ENCODE measurements at regions not wholly inside any gene's neighbourhood (a gene's known extent, or its start where the extent isn't known, plus 50 kb on each side); places are given as distances from the start of the nearest gene placed in this dataset.

DNA sequence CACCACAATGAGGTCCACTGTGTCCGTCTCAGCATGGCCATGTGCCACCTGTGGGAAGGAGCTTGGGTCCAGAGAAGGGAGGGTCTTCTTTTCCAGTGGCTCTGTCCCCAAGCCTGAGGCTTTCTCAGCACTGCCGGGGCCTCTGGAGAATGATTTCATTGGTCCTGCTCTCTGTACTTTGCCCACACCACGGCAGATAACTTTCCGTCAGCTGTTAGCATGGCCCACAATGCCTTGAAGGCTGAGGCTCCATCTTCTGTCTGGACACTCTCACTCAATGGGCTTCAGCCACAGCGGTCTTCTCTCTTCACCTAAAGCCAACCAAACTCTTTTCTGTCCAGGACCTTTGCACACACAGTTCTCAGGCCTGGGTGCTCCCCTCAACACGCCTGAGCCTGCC, 192.5 kb downstream of the CXCL12 start:
- H3K4me3 ChIP-seq (ENCODE audit: low read depth, low read length), result no peak overlapping the region
- TF ChIP-seq, protein P1, sequence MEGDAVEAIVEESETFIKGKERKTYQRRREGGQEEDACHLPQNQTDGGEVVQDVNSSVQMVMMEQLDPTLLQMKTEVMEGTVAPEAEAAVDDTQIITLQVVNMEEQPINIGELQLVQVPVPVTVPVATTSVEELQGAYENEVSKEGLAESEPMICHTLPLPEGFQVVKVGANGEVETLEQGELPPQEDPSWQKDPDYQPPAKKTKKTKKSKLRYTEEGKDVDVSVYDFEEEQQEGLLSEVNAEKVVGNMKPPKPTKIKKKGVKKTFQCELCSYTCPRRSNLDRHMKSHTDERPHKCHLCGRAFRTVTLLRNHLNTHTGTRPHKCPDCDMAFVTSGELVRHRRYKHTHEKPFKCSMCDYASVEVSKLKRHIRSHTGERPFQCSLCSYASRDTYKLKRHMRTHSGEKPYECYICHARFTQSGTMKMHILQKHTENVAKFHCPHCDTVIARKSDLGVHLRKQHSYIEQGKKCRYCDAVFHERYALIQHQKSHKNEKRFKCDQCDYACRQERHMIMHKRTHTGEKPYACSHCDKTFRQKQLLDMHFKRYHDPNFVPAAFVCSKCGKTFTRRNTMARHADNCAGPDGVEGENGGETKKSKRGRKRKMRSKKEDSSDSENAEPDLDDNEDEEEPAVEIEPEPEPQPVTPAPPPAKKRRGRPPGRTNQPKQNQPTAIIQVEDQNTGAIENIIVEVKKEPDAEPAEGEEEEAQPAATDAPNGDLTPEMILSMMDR (IDR thresholded peaks at IDR 0.05; ENCODE audit: low read depth, low read length), result no peak
- peaks cover 2% of the 10 kb centered on the region for H3K27me3 ChIP-seq (ENCODE audit: insufficient read depth, low read depth, severe bottlenecking)
- H3K36me3 ChIP-seq, result no peaks in the 10 kb centered on the region
- no peak for DNase-seq
- H3K9me3 ChIP-seq (ENCODE audit: severe bottlenecking), result peaks cover 3% of the 10 kb centered on the region
- H3K27ac ChIP-seq, result no peak overlapping the region

GRCh38 chr10:44190541-44190940, 194.4 kb downstream of the CXCL12 start:
- TF ChIP-seq, protein P1 (IDR thresholded peaks at IDR 0.05; ENCODE audit: low read depth, low read length), result no peak
- no peak for DNase-seq
- no peaks in the 10 kb centered on the region for H3K36me3 ChIP-seq
- no peak overlapping the region for H3K27ac ChIP-seq
- no peak overlapping the region for H3K4me3 ChIP-seq (ENCODE audit: low read depth, low read length)
- peaks cover 3% of the 10 kb centered on the region for H3K9me3 ChIP-seq (ENCODE audit: severe bottlenecking)
- H3K27me3 ChIP-seq (ENCODE audit: insufficient read depth, low read depth, severe bottlenecking), result peaks cover 2% of the 10 kb centered on the region

- peaks cover 2% of the 10 kb centered on the region for H3K27me3 ChIP-seq (ENCODE audit: insufficient read depth, low read depth, severe bottlenecking)
- TF ChIP-seq, protein P1 (IDR thresholded peaks at IDR 0.05; ENCODE audit: low read depth, low read length), result no peak
- no peak overlapping the region for H3K4me3 ChIP-seq (ENCODE audit: low read depth, low read length)
- H3K27ac ChIP-seq, result no peak overlapping the region
- DNase-seq, result no peak
- no peaks in the 10 kb centered on the region for H3K36me3 ChIP-seq
- peaks cover 3% of the 10 kb centered on the region for H3K9me3 ChIP-seq (ENCODE audit: severe bottlenecking)
Observed at GRCh38 chr10:44186821-44187220, 198.1 kb downstream of the CXCL12 start.

- H3K9me3 ChIP-seq (ENCODE audit: severe bottlenecking), result peaks cover 3% of the 10 kb centered on the region
- H3K36me3 ChIP-seq, result no peaks in the 10 kb centered on the region
- no peak for DNase-seq
- TF ChIP-seq, protein P1 (IDR thresholded peaks at IDR 0.05; ENCODE audit: low read depth, low read length), result no peak
- H3K4me3 ChIP-seq (ENCODE audit: low read depth, low read length), result no peak overlapping the region
- no peak overlapping the region for H3K27ac ChIP-seq
- peaks cover 2% of the 10 kb centered on the region for H3K27me3 ChIP-seq (ENCODE audit: insufficient read depth, low read depth, severe bottlenecking)
Observed at GRCh38 chr10:44186150-44186549, 198.7 kb downstream of the CXCL12 start.

GRCh38 chr10:44185315-44185666, 199.6 kb downstream of the CXCL12 start:
- H3K27ac ChIP-seq, result no peak overlapping the region
- no peak overlapping the region for H3K4me3 ChIP-seq (ENCODE audit: low read depth, low read length)
- no peaks in the 10 kb centered on the region for H3K9me3 ChIP-seq (ENCODE audit: severe bottlenecking)
- TF ChIP-seq, protein P1 (IDR thresholded peaks at IDR 0.05; ENCODE audit: low read depth, low read length), result no peak
- H3K27me3 ChIP-seq (ENCODE audit: insufficient read depth, low read depth, severe bottlenecking), result peaks cover 2% of the 10 kb centered on the region
- H3K36me3 ChIP-seq, result no peaks in the 10 kb centered on the region
- no peak for DNase-seq

DNA sequence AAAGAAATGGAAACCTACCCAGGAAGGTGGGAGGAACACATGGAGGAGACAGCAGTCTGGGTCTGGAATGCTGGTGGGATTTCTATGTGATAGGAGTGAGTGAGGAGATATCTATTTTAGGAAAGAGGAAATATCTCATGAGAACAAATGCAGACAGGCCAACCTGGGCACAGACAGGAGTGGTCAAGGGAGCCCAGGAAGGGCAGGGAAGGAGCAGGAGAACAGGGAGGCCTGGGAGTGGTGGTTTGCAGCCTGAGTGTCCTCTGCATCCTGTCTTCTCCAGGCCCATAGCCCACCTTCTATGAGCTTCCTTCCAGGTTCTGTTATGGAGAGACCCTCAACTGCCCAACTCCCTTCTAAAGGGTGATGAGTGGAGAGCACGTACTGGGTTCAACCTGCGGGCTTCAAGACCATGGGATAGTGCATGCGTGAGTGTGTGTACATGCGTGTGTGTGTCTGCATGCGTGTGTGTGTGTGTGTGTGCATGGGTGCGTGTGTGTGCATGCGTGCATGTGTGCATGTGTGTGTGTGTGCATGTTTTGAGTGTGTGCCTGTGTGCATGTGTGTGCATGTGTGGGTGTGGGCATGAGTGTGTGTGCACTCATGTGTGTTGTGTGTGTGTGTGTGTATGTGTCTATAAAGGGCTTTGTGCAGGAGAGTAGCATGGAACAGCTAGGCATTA, 200.1 kb downstream of the CXCL12 start:
- no peak overlapping the region for H3K27ac ChIP-seq
- H3K36me3 ChIP-seq, result no peaks in the 10 kb centered on the region
- no peak overlapping the region for H3K4me3 ChIP-seq (ENCODE audit: low read depth, low read length)
- TF ChIP-seq, protein P1 (IDR thresholded peaks at IDR 0.05; ENCODE audit: low read depth, low read length), result no peak
- DNase-seq, result no peak
- H3K9me3 ChIP-seq (ENCODE audit: severe bottlenecking), result no peaks in the 10 kb centered on the region
- H3K27me3 ChIP-seq (ENCODE audit: insufficient read depth, low read depth, severe bottlenecking), result peaks cover 2% of the 10 kb centered on the region

All from WERI-Rb-1 (cell line).